GM12865 (cell line): ENCODE measurements at regions not wholly inside any gene's neighbourhood (a gene's known extent, or its start where the extent isn't known, plus 50 kb on each side); places are given as distances from the start of the nearest gene placed in this dataset.

ENCODE experiments used
- DNase-seq: peaks from one replicate; pipeline ENCODE4 v3.0.0; 2010; ENCODE audit warnings: low read depth
- H3K4me3 ChIP-seq: 2 replicates; pipeline ENCODE4 v1.5.1; 2011; ENCODE audit warnings: mild to moderate bottlenecking, low read depth, low read length, control low read depth
- TF ChIP-seq, protein P1 (sequence below): IDR thresholded peaks from 2 replicates; pipeline ENCODE4 v1.5.1; 2011; ENCODE audit warnings: low read length, control low read depth, low read depth, inconsistent platforms; ENCODE audit not compliant: insufficient read depth; ENCODE audit errors: missing control alignments

DNA sequence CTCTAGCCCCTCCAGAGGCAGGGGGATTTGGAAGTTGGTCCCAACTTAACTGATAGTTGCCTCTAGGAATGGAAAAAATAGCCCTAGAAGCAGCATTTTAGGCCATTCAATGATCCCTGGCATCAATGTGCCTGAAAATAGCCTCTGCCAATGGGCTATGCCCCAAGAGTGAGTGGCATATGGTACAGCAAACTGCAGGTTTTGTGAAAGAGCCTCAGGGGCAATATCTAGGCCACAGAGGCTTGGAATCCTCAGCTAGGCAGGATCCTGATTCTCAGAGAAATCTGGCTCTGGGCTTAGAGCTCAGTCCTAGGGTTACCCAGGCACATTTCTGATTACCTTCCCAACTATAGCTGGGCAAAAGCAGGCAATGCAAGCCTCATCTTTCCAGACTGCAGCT is 104.4 kb upstream of the MOCS1 start:
- TF ChIP-seq, protein P1, sequence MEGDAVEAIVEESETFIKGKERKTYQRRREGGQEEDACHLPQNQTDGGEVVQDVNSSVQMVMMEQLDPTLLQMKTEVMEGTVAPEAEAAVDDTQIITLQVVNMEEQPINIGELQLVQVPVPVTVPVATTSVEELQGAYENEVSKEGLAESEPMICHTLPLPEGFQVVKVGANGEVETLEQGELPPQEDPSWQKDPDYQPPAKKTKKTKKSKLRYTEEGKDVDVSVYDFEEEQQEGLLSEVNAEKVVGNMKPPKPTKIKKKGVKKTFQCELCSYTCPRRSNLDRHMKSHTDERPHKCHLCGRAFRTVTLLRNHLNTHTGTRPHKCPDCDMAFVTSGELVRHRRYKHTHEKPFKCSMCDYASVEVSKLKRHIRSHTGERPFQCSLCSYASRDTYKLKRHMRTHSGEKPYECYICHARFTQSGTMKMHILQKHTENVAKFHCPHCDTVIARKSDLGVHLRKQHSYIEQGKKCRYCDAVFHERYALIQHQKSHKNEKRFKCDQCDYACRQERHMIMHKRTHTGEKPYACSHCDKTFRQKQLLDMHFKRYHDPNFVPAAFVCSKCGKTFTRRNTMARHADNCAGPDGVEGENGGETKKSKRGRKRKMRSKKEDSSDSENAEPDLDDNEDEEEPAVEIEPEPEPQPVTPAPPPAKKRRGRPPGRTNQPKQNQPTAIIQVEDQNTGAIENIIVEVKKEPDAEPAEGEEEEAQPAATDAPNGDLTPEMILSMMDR, result no peak
- DNase-seq, result no peak
- H3K4me3 ChIP-seq, result no peak overlapping the region

GRCh38 chr6:40037271-40037670 is 103.0 kb upstream of the MOCS1 start:
- TF ChIP-seq, protein P1, result no peak
- H3K4me3 ChIP-seq, result no peak overlapping the region
- DNase-seq, result no peak

DNA sequence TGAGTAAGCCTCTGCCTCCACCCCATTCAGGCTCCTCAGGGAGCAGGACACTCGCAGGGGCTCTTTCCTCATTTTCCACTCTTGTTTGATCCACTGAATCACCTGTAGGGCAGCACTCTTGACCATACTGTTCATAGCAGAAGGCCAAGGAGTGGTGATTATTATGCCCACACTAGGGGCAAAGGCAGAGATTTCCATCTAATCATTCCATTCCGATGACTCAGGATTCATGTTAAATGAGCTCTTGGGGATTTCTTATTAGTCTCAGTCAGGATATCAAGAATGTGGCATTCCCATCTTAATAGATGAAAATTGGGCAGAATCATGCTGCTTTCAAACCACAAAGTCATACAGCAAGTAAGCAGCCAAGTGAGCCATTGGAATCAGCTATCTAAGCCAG is 101.9 kb upstream of the MOCS1 start:
- no peak overlapping the region for H3K4me3 ChIP-seq
- TF ChIP-seq, protein P1, result no peak
- DNase-seq, result no peak

GRCh38 chr6:40028449-40028848 is 94.2 kb upstream of the MOCS1 start:
- DNase-seq, result no peak
- H3K4me3 ChIP-seq, result no peak overlapping the region
- TF ChIP-seq, protein P1, result no peak

DNA sequence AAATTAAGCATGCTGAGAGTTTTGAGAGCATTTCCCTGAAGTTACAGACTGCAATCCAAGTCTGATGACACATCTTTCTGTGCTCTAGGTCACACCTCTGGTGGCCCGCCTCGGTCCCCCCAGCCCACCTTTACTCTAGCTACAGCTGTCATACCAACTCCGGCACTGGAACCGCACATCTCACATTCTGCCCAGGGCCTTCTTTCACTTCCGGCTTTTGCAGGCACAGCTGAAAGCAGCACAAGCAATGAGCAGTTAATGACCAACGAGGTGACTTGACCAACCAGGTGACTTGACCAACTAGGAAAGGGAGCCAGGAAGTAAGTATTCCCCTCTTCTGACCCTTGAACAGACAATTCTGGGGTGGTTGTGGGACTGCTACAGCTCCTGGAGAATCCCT is 88.6 kb upstream of the MOCS1 start:
- no peak overlapping the region for H3K4me3 ChIP-seq
- TF ChIP-seq, protein P1, result no peak
- DNase-seq, result no peak

DNA sequence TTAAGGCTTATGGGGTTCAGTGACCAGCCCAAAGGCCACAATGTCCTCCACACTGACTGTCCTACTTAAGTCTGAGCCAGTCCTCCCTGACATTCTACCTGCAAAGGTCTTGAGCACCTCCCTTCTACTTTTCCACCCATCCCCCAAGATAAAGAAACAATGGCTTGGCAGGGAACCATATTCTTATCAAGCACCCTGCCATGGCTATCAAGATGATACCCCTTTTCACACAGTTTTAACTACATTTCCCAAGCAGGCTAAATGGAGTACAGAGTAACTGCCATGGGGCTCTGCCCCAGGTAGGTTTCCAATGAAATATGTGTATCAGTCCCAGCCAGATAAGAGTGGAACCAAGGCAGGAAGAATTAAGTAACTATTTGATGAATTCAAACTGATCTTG is 85.9 kb upstream of the MOCS1 start:
- no peak overlapping the region for H3K4me3 ChIP-seq
- DNase-seq, result no peak
- TF ChIP-seq, protein P1, result no peak

DNA sequence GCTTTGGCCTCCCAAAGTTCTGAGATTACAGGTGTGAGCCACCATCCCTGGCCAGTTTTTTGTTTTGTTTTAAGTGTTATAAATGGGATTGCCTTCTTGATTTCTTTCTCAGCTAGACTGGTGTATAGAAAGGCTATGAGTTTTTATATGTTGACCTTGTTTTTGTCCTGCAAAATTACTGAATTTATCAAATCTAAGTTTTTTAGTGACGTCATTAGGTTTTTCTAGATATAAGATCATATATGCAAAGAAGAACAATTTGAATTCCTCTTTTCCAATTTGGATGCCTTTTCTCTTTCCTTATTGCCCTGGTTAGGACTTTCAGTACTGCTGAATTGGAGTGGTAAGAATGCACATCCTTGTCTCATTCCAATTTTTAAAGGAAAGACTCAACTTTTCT is 81.3 kb upstream of the MOCS1 start:
- H3K4me3 ChIP-seq, result no peak overlapping the region
- no peak for DNase-seq
- TF ChIP-seq, protein P1, result no peak
